GM19463 (cell line): ENCODE measurements at regions not wholly inside any gene's neighbourhood (a gene's known extent, or its start where the extent isn't known, plus 50 kb on each side); places are given as distances from the start of the nearest gene placed in this dataset.
"Not testable (repeated sequence)": the region's sequence is repeated elsewhere in the genome, so short reads cannot be mapped to it uniquely, and the experiment has no call there.

Source experiments
- ATAC-seq: cut with Tn5 transposase; IDR thresholded peaks from one replicate; pipeline ENCODE4 v1.9.1; 2021; ENCODE audit warnings: mild to moderate bottlenecking, moderate library complexity; ENCODE audit not compliant: unreplicated experiment

GRCh38 chrX:151042842-151043241 is 59.7 kb downstream of the HMGB3 start:
- ATAC-seq = no peak

GRCh38 chrX:151066373-151066772 is 83.2 kb downstream of the HMGB3 start:
- ATAC-seq = not testable (repeated sequence)

GRCh38 chrX:151073767-151074166 is 90.6 kb downstream of the HMGB3 start:
- no peak for ATAC-seq

GRCh38 chrX:151081016-151081415 is 95.4 kb upstream of the GPR50 start:
- no peak for ATAC-seq

GRCh38 chrX:151082077-151082948 is 94.1 kb upstream of the GPR50 start:
- ATAC-seq = peak; percentile 92

GRCh38 chrX:151084454-151084853 is 91.9 kb upstream of the GPR50 start:
- no peak for ATAC-seq

GRCh38 chrX:151085207-151085606 is 91.2 kb upstream of the GPR50 start:
- no peak for ATAC-seq

- no peak for ATAC-seq
These were observed 88.2 kb upstream of the GPR50 start for GRCh38 chrX:151088221-151088620.

- no peak for ATAC-seq
These were observed 77.4 kb upstream of the GPR50 start for GRCh38 chrX:151099001-151099400.

- no peak for ATAC-seq
These were observed 75.6 kb upstream of the GPR50 start for GRCh38 chrX:151100799-151101198.

GRCh38 chrX:151113200-151113599 is 63.2 kb upstream of the GPR50 start:
- not testable (repeated sequence) for ATAC-seq
